Urinary bladder (tissue), 4 donors: ENCODE measurements at regions not wholly inside any gene's neighbourhood (a gene's known extent, or its start where the extent isn't known, plus 50 kb on each side); places are given as distances from the start of the nearest gene placed in this dataset. TPM values are rescaled to one million over a fixed set of nuclear protein-coding genes. Genes with fewer than 3 reads are reported as not detected.

Experiments
- DNase-seq: peaks from one replicate; pipeline ENCODE4 v3.0.0-alpha.2; 2015; ENCODE audit errors: extremely low spot score
- H3K27ac ChIP-seq: one replicate; pipeline ENCODE4 v1.5.1; 2013; ENCODE audit warnings: low read depth, mild to moderate bottlenecking, moderate library complexity
- H3K36me3 ChIP-seq: one replicate; pipeline ENCODE4 v1.6.1; 2013; ENCODE audit warnings: mild to moderate bottlenecking, moderate library complexity; ENCODE audit not compliant: insufficient read depth
- H3K4me1 ChIP-seq: one replicate; pipeline ENCODE4 v1.6.1; 2013; ENCODE audit warnings: mild to moderate bottlenecking, moderate library complexity; ENCODE audit not compliant: insufficient read depth
- H3K4me3 ChIP-seq: one replicate; pipeline ENCODE4 v1.5.1; 2013; ENCODE audit warnings: low read depth, low read length
- WGBS: extraction: QIAGEN DNeasy Blood & Tissue Kit; methylation state at CpG from one replicate; pipeline ENCODE4 v1.1.7; 2013; 5-methylcytosine and 5-hydroxymethylcytosine counted together
- small RNA-seq: library from RNA; depleted of rRNA; stranded (forward); fragments of <200 nt; gene quantifications from one replicate; pipeline ENCODE3, GENCODE V24; 2014
- donor health status: healthy with polysubstance abuse.
- donor health status: healthy.

DNA sequence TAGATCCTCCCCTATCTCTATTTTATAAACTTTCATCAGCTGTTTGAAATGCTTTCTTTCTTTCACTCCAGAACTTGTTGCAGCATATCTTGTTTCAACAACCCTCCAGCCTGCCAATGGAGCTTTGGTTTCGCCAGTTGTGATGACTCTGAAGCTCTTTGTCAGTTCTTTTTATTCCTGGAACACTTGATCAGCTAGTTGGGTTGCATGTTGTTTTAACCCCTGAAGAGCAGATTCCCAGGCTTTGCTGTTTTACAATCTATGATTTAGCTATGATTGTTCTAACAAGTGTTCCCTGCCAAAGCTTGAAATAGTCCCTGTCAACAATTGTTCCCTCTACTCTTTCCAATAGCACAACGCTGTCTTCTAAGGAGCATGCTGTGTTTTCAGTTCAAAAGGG is 50.6 kb upstream of the FUT8 start:
- Histone ChIP-seq H3K4me3 (no peak overlapping the region), H3K27ac (no peak overlapping the region), H3K36me3 (no peaks in the 10 kb centered on the region), H3K4me1 (peaks cover 1% of the 10 kb centered on the region)
- no peak for DNase-seq
- WGBS = 32% methylated on average over 2 of the region's 2 CpGs

Small RNA genes lying in the stretch of these regions (small RNA-seq; reads per million reads assigned to genes)
- gene AL355076.1 (not detected), gene MIR4708 (not detected)
